ENCODE measurements at regions not wholly inside any gene's neighbourhood (a gene's known extent, or its start where the extent isn't known, plus 50 kb on each side); places are given as distances from the start of the nearest gene placed in this dataset.

DNA sequence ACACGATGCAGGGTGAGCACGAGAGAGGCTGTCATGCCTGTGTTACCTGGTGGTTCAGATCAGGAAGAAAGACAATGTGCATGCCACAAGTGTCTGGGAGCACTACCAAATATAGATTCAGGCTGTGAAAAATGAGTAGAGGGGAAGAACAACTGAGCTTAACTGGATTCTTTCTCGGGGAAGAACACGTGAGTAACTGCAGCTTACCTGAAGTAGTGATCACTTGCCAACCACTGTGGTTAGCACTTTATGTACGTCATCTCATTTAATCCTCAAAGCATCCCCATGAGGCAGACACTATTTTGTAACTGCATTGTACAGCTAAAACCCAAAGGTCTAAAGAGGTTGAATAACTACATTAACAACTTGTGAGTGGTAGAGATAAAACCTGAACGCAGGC lies 746.2 kb downstream of the TUSC7 start:
- Mint-ChIP-seq H3K27me3 (ENCODE audit: insufficient read depth) (no peaks in the 10 kb centered on the region), H3K36me3 (ENCODE audit: low read depth) (no peaks in the 10 kb centered on the region), H3K4me1 (ENCODE audit: low read depth) (no peaks in the 10 kb centered on the region), H3K9me3 (peaks cover 23% of the 10 kb centered on the region), H3K27ac (no peak overlapping the region), H3K4me3 (no peak overlapping the region)
- DNase-seq: no peak
- TF ChIP-seq CTCF (IDR thresholded peaks at IDR 0.05): no peak

- Mint-ChIP-seq H3K4me3 (no peak overlapping the region), H3K27me3 (ENCODE audit: insufficient read depth) (no peaks in the 10 kb centered on the region), H3K27ac (no peak overlapping the region), H3K36me3 (ENCODE audit: low read depth) (no peaks in the 10 kb centered on the region), H3K9me3 (peaks cover 9% of the 10 kb centered on the region), H3K4me1 (ENCODE audit: low read depth) (no peaks in the 10 kb centered on the region)
- no peak for TF ChIP-seq CTCF (IDR thresholded peaks at IDR 0.05)
- DNase-seq: no peak
These were observed 753.9 kb downstream of the TUSC7 start for GRCh38 chr3:117463276-117464115.

GRCh38 chr3:117471831-117472230 lies 762.3 kb downstream of the TUSC7 start:
- H3K27me3 Mint-ChIP-seq (ENCODE audit: insufficient read depth): no peaks in the 10 kb centered on the region
- H3K27ac Mint-ChIP-seq: no peak overlapping the region
- H3K4me3 Mint-ChIP-seq: no peak overlapping the region
- H3K36me3 Mint-ChIP-seq (ENCODE audit: low read depth): no peaks in the 10 kb centered on the region; the same call in 1 of the 2 replicates
- no peak for TF ChIP-seq CTCF (IDR thresholded peaks at IDR 0.05)
- no peak for DNase-seq
- H3K9me3 Mint-ChIP-seq: peaks cover 12% of the 10 kb centered on the region
- H3K4me1 Mint-ChIP-seq (ENCODE audit: low read depth): no peaks in the 10 kb centered on the region

DNA sequence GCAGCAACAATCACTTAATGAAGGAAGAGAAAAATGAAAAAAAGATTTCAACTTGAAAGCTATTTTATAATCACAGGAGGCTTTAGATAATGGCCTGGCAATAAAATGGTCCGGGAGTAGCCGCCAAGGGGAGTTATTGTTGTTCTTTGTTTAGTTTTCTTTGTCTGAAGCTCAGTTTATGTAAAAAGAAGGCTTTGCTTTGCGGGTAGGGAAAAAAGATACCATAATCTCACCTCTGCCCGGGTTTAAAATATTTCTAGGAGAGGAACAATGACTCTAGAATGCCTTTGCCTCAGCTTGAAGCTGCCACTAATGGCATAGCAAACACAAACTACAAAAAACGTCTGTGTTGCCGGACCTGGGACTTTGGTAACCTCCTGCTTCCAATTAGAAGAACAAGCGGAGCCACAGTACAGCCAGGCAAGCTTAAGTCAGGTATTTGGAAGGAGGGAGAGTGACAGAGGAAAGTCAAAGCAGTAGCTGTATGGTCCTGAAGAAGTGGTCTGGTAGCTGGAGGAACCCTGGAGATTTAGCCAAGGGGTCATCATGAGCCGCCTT lies 764.5 kb downstream of the TUSC7 start:
- no peaks in the 10 kb centered on the region for H3K27me3 Mint-ChIP-seq (ENCODE audit: insufficient read depth)
- DNase-seq: no peak
- H3K36me3 Mint-ChIP-seq (ENCODE audit: low read depth): no peaks in the 10 kb centered on the region; the same call in 1 of the 2 replicates
- H3K27ac Mint-ChIP-seq: no peak overlapping the region
- no peak for TF ChIP-seq CTCF (IDR thresholded peaks at IDR 0.05)
- H3K9me3 Mint-ChIP-seq: peaks cover 12% of the 10 kb centered on the region
- no peak overlapping the region for H3K4me3 Mint-ChIP-seq
- H3K4me1 Mint-ChIP-seq (ENCODE audit: low read depth): no peaks in the 10 kb centered on the region

- no peak overlapping the region for H3K27ac Mint-ChIP-seq
- H3K4me1 Mint-ChIP-seq (ENCODE audit: low read depth): no peaks in the 10 kb centered on the region
- H3K4me3 Mint-ChIP-seq: no peak overlapping the region
- TF ChIP-seq CTCF (IDR thresholded peaks at IDR 0.05): no peak
- no peak for DNase-seq
- H3K36me3 Mint-ChIP-seq (ENCODE audit: low read depth): no peaks in the 10 kb centered on the region; the same call in 1 of the 2 replicates
- no peaks in the 10 kb centered on the region for H3K27me3 Mint-ChIP-seq (ENCODE audit: insufficient read depth)
- peaks cover 22% of the 10 kb centered on the region for H3K9me3 Mint-ChIP-seq
These were observed 767.0 kb downstream of the TUSC7 start for GRCh38 chr3:117476572-117476971.
